ENCODE measurements at regions not wholly inside any gene's neighbourhood (a gene's known extent, or its start where the extent isn't known, plus 50 kb on each side); places are given as distances from the start of the nearest gene placed in this dataset.

DNA sequence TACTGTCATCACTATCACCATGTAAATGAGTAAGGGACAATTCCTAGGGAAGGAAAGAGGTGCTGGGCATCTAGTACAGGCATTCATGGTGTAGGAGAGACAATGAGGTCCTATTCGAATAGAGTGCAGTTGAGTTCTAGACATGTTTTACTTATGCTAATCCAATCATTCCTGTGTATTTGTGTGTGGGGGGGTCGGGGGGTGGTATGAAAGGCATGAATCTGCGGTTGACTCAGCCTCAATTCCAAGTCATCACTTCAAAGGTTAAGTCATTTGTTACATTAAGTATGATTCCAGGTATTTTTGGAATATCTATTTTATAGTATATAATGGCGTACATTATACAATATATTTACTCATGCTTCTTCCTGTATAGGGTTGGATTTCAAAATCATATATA lies 163.1 kb upstream of the GALNT15 start:
- TF ChIP-seq SUZ12 (IDR thresholded peaks at IDR 0.05; ENCODE audit: extremely low read depth, insufficient read depth, insufficient read length) = no peak
- TF ChIP-seq YY1 (IDR thresholded peaks at IDR 0.05; ENCODE audit: insufficient read depth, insufficient read length) = no peak
